ENCODE measurements at regions not wholly inside any gene's neighbourhood (a gene's known extent, or its start where the extent isn't known, plus 50 kb on each side); places are given as distances from the start of the nearest gene placed in this dataset.

GRCh38 chrX:49773993-49774392, 55.1 kb upstream of the PAGE4 start:
- TF ChIP-seq CTCF (IDR thresholded peaks at IDR 0.05; ENCODE audit: borderline replicate concordance, control extremely low read depth, extremely low read depth, insufficient read depth, missing control alignments): no peak
- in situ Hi-C loops (cut with MboI; ENCODE audit: low sequenced_read_pairs, unreplicated experiment): no loop called here

GRCh38 chrX:49767236-49767635, 61.9 kb upstream of the PAGE4 start:
- in situ Hi-C loops (cut with MboI; ENCODE audit: low sequenced_read_pairs, unreplicated experiment): no loop called here
- no peak for DNase-seq (ENCODE audit: low spot score)
- no peak for TF ChIP-seq CTCF (IDR thresholded peaks at IDR 0.05; ENCODE audit: borderline replicate concordance, control extremely low read depth, extremely low read depth, insufficient read depth, missing control alignments)

More at GRCh38 chrX:49773993-49774392, 55.1 kb upstream of the PAGE4 start:
- no peak for DNase-seq (ENCODE audit: low spot score)

- DNase-seq (ENCODE audit: low spot score): no peak
- in situ Hi-C loops (cut with MboI; ENCODE audit: low sequenced_read_pairs, unreplicated experiment): no loop called here
Observed at GRCh38 chrX:49762175-49762720, 66.5 kb upstream of the PAGE1 start.

GRCh38 chrX:49761481-49761880, 65.7 kb upstream of the PAGE1 start:
- peak; percentile 26 for DNase-seq (ENCODE audit: low spot score)
- TF ChIP-seq CTCF (IDR thresholded peaks at IDR 0.05; ENCODE audit: borderline replicate concordance, control extremely low read depth, extremely low read depth, insufficient read depth, missing control alignments): peak; percentile 50
- in situ Hi-C loops (cut with MboI; ENCODE audit: low sequenced_read_pairs, unreplicated experiment): no loop called here

More at GRCh38 chrX:49762175-49762720, 66.5 kb upstream of the PAGE1 start:
- no peak for TF ChIP-seq CTCF (IDR thresholded peaks at IDR 0.05; ENCODE audit: borderline replicate concordance, control extremely low read depth, extremely low read depth, insufficient read depth, missing control alignments)

GRCh38 chrX:49760290-49760890, 64.6 kb upstream of the PAGE1 start:
- no peak for DNase-seq (ENCODE audit: low spot score)
- in situ Hi-C loops (cut with MboI; ENCODE audit: low sequenced_read_pairs, unreplicated experiment): no loop called here
- TF ChIP-seq CTCF (IDR thresholded peaks at IDR 0.05; ENCODE audit: borderline replicate concordance, control extremely low read depth, extremely low read depth, insufficient read depth, missing control alignments): no peak

- no peak for DNase-seq (ENCODE audit: low spot score)
- in situ Hi-C loops (cut with MboI; ENCODE audit: low sequenced_read_pairs, unreplicated experiment): no loop called here
Observed at GRCh38 chrX:49756692-49757091, 60.9 kb upstream of the PAGE1 start.

More at GRCh38 chrX:49756692-49757091, 60.9 kb upstream of the PAGE1 start:
- no peak for TF ChIP-seq CTCF (IDR thresholded peaks at IDR 0.05; ENCODE audit: borderline replicate concordance, control extremely low read depth, extremely low read depth, insufficient read depth, missing control alignments)

Measured in GM13976 (cell line).